HT-29 (cell line): ENCODE measurements at regions not wholly inside any gene's neighbourhood (a gene's known extent, or its start where the extent isn't known, plus 50 kb on each side); places are given as distances from the start of the nearest gene placed in this dataset.
"Not testable (repeated sequence)": the region's sequence is repeated elsewhere in the genome, so short reads cannot be mapped to it uniquely, and the experiment has no call there.

ENCODE experiments used
- DNase-seq: peaks from one replicate; pipeline ENCODE4 v3.0.0-alpha.2; 2015; ENCODE audit warnings: low spot score

GRCh38 chr5:42241636-42242035 lies 181.6 kb upstream of the GHR start:
- no peak for DNase-seq

GRCh38 chr5:42242210-42242609 lies 181.0 kb upstream of the GHR start:
- DNase-seq: no peak

- DNase-seq: no peak
Measured at GRCh38 chr5:42242881-42243485, 180.3 kb upstream of the GHR start.

- no peak for DNase-seq
Measured at GRCh38 chr5:42252306-42252705, 170.9 kb upstream of the GHR start.

- not testable (repeated sequence) for DNase-seq
Measured at GRCh38 chr5:42259914-42260313, 163.3 kb upstream of the GHR start.

GRCh38 chr5:42267091-42267490 lies 156.1 kb upstream of the GHR start:
- DNase-seq: no peak

GRCh38 chr5:42268170-42268569 lies 155.1 kb upstream of the GHR start:
- DNase-seq: not testable (repeated sequence)

GRCh38 chr5:42268630-42269029 lies 154.6 kb upstream of the GHR start:
- DNase-seq: no peak

- DNase-seq: no peak
Measured at GRCh38 chr5:42270771-42271170, 152.5 kb upstream of the GHR start.

GRCh38 chr5:42274913-42275312 lies 148.3 kb upstream of the GHR start:
- no peak for DNase-seq

GRCh38 chr5:42277293-42277692 lies 145.9 kb upstream of the GHR start:
- no peak for DNase-seq

GRCh38 chr5:42284584-42284983 lies 138.7 kb upstream of the GHR start:
- DNase-seq: no peak

GRCh38 chr5:42285230-42285629 lies 138.0 kb upstream of the GHR start:
- no peak for DNase-seq

- no peak for DNase-seq
Measured at GRCh38 chr5:42300496-42300895, 122.7 kb upstream of the GHR start.

GRCh38 chr5:42301349-42301748 lies 121.9 kb upstream of the GHR start:
- DNase-seq: no peak

- no peak for DNase-seq
Measured at GRCh38 chr5:42302186-42302585, 121.1 kb upstream of the GHR start.

- DNase-seq: no peak
Measured at GRCh38 chr5:42306287-42306686, 117.0 kb upstream of the GHR start.

GRCh38 chr5:42309865-42310264 lies 113.4 kb upstream of the GHR start:
- no peak for DNase-seq

- DNase-seq: no peak
Measured at GRCh38 chr5:42315214-42315613, 108.0 kb upstream of the GHR start.

GRCh38 chr5:42317575-42317974 lies 105.7 kb upstream of the GHR start:
- DNase-seq: no peak

- peak; percentile 23 for DNase-seq
Measured at GRCh38 chr5:42319546-42319945, 103.7 kb upstream of the GHR start.

- no peak for DNase-seq
Measured at GRCh38 chr5:42321785-42322184, 101.5 kb upstream of the GHR start.

GRCh38 chr5:42337143-42337542 lies 86.1 kb upstream of the GHR start:
- DNase-seq: no peak

GRCh38 chr5:42337607-42338006 lies 85.6 kb upstream of the GHR start:
- no peak for DNase-seq
